NCI-H748 (cell line): ENCODE measurements at regions not wholly inside any gene's neighbourhood (a gene's known extent, or its start where the extent isn't known, plus 50 kb on each side); places are given as distances from the start of the nearest gene placed in this dataset.

Experiments
- DNase-seq: peaks from one replicate; lab custom pipeline; 2025; ENCODE audit not compliant: unreplicated experiment; lab: John Stamatoyannopoulos, UW

DNA sequence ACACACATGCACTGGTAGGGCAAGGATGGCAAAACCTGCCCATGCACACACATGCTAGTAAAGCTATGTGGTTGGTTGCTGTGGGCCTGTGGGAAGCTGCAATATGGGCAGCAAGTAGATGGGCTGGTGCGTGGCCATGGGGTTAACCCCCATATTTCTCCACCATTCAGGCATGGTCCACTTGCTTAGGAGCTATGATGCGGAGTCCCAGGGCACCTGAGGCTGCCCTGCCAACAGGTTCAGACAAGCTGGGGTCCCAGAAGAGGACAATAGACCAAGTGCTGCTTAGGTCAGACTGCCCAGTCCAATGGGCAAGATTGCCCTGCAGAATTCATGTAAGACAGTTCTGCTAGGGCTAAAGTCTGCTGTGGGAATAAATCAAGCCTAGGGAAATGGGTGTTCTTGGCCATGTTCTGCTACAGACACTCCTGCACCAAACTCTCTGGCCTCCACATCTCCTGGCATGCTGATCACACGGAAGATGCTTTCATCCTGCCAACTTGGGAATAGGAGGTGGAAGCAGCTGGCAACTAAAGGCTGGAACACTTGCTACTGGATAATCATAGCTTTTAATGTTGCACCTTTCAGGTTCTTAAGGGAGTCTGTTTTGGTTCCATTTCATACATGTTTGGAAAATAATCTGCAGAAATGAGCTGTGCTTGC is 646.3 kb upstream of the SLITRK1 start:
- DNase-seq, result no peak

GRCh38 chr13:84525865-84526264 is 643.6 kb upstream of the SLITRK1 start:
- no peak for DNase-seq

GRCh38 chr13:84524586-84524985 is 642.3 kb upstream of the SLITRK1 start:
- DNase-seq, result no peak

GRCh38 chr13:84500016-84500415 is 617.7 kb upstream of the SLITRK1 start:
- DNase-seq, result no peak

- no peak for DNase-seq
Observed at GRCh38 chr13:84497613-84498012, 615.3 kb upstream of the SLITRK1 start.

- DNase-seq, result no peak
Observed at GRCh38 chr13:84491952-84492351, 609.7 kb upstream of the SLITRK1 start.

- no peak for DNase-seq
Observed at GRCh38 chr13:84487752-84488151, 605.5 kb upstream of the SLITRK1 start.

GRCh38 chr13:84481958-84482357 is 599.7 kb upstream of the SLITRK1 start:
- no peak for DNase-seq

- DNase-seq, result no peak
Observed at GRCh38 chr13:84479656-84480055, 597.4 kb upstream of the SLITRK1 start.

DNA sequence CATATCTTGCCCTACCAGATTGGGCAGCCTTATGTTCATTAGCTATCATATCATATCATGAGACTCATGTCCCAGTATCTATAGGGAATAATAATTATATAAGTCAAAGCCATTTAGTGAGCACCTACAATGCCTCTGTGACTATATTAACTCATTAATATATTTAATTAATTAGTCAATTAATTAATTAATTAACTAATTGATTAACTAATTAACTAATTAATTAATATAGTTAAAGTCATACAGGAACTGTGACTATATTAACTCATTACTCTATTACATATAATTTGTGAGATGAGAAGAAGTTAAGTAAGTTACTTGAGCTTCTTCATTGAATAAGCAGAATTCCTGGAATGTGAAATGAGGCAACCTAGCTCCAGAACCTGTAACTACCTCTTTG is 588.3 kb upstream of the SLITRK1 start:
- DNase-seq, result no peak

DNA sequence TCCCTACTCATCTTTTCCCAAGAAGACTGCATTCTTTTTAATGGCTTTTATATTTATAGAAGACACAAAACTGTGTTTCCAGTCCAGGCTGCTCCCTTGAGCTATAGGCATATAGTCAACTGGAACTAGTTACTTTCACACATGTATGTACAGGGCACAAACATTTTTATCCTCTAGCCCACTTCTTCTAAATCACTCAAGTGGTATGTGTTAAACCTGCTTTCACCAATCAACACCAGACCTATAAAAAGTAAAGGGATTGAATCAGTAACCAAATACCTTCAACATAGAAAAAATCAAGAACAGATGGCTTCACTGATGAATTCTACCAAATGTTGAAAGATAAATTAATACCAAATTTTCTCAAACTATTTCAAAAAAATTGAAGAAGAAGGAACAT is 584.2 kb upstream of the SLITRK1 start:
- no peak for DNase-seq

GRCh38 chr13:84460989-84461388 is 578.7 kb upstream of the SLITRK1 start:
- no peak for DNase-seq

DNA sequence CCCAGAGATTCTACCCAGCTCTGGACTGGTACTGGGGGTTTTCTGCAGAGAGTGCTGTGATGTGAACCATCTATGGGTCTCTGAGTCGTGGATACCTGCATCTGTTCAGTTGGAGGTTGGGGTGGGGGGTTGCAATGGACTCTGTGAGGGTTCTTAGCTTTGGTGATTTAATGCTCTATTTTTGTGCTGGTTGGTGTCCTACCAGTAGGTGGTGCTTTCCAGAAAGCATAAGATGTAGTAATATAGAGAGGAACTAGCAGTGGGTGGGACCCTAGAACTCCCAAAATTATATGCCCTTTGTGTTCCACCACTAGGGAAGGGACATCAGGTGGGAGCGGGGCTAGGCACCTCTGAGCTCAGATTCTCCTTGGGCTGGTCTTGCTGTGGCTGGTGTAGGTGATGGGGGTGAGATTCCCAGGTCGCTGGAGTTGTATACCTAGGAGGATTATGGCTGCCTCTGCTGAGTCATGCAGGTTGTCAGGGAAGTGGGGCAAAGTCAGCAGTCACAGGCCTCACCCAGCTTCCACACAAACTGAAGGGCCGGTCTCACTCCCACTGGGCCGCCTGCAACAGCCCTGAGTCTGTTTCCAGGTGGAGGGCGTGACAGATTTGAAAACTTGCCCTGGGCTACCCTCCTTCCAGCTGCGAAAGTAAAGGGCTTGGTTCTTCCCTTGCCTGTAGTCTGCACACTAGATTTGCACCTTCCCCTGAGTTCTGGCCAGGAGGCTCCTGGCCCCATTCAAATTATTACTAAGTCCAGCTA is 573.0 kb upstream of the SLITRK1 start:
- DNase-seq, result no peak

DNA sequence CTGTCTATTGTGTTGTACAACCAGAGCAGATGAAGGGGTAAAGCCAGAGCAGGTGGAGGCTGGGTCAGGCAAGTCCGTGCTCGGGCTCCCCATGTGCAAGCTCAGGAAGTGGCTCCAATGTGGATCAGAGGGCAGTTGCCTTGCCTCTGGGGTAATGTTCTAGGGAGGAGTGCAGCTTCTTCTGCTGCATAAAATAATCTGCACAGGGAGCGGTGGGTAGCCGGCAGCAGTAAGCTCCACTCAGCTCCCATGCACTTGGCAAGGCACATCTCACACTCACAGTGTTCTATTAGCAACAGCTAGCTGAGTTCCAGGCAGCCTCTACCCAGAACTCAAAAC is 565.3 kb upstream of the SLITRK1 start:
- DNase-seq, result no peak

DNA sequence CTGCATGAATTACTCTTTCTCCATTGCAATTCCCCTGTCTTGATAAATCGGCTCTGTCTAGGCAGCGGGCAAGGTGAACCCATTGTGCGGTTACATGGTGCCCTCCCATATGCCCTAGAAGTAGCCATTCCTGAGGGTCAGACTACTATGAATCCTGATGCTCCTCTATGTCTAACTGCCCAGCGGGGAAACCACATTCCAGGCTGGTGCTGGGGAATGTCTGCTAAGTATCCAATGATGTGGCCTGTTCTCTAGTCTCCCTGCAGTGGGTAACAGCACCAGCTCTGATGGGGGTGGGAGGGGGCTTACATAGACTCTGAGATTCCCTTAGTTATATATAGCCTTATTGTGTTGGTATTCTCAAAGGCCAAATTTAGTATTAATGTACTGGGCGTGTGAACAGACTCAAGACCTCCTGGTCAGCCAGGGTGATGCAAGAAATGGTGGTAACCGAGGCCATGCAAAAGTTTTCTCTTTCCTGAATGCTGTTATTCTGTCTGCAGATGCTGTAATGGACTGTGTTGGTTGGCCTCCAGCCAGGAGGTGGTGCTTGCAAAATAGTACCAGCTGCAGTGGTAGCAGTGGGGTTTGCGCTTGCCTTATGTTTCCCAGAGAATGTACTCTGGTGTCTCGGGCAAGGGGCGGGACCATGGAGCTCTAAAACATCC is 564.8 kb upstream of the SLITRK1 start:
- DNase-seq, result peak; percentile 60

- DNase-seq, result no peak
Observed at GRCh38 chr13:84445776-84446175, 563.5 kb upstream of the SLITRK1 start.

GRCh38 chr13:84443463-84443862 is 561.2 kb upstream of the SLITRK1 start:
- DNase-seq, result no peak

GRCh38 chr13:84439108-84439507 is 556.8 kb upstream of the SLITRK1 start:
- no peak for DNase-seq

- DNase-seq, result no peak
Observed at GRCh38 chr13:84433024-84433423, 550.8 kb upstream of the SLITRK1 start.

DNA sequence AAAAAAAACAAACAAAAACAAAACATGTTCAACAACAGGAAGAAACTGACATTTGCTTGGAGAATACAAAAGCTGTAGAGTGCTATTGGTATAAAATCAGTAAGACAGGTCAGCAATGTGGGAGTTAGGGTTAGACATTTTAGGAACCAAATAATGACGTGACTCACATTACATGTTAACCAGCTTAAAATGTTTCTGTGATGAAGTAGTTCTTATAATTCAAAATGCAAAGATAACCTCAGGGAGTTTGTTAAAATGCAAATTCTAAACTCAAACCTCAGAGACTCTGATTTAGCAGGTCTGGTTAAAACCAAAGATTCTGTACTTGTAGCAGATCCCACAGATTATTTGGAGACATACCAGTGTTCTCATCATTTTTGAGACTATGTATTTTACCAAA is 549.4 kb upstream of the SLITRK1 start:
- no peak for DNase-seq

DNA sequence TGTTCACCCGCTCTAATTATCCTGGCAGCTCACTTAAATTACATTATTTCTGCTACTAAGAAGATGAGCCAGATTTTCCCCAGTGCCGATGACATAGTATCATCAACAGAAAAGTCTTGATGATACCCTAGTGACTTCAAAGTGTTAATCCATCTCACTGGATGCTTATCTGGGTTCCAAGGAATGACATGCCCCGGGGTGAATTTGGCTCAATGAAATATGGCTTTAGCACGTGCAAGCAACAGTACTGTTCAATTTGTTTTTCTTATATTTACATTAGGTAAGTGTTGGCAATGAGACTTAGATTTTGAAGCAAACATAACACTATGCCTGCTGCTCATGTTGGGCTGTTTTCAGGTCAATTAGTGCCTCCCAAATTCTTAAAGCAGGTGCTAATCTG is 548.2 kb upstream of the SLITRK1 start:
- peak; percentile 10 for DNase-seq

- no peak for DNase-seq
Observed at GRCh38 chr13:84430015-84430414, 547.7 kb upstream of the SLITRK1 start.
